Activated T-cell treated with anti-CD3 and anti-CD28 coated beads, Interleukin-2, amount 50 U/mL, for 48 hours (primary cell): ENCODE measurements at regions not wholly inside any gene's neighbourhood (a gene's known extent, or its start where the extent isn't known, plus 50 kb on each side); places are given as distances from the start of the nearest gene placed in this dataset.
A peak's percentile ranks its signal among the peaks of the same experiment; 100 is the strongest.

Experiments
- DNase-seq, 2 experiments: peaks; one replicate each; pipeline ENCODE4 v3.0.0-alpha.2; 2020

DNA sequence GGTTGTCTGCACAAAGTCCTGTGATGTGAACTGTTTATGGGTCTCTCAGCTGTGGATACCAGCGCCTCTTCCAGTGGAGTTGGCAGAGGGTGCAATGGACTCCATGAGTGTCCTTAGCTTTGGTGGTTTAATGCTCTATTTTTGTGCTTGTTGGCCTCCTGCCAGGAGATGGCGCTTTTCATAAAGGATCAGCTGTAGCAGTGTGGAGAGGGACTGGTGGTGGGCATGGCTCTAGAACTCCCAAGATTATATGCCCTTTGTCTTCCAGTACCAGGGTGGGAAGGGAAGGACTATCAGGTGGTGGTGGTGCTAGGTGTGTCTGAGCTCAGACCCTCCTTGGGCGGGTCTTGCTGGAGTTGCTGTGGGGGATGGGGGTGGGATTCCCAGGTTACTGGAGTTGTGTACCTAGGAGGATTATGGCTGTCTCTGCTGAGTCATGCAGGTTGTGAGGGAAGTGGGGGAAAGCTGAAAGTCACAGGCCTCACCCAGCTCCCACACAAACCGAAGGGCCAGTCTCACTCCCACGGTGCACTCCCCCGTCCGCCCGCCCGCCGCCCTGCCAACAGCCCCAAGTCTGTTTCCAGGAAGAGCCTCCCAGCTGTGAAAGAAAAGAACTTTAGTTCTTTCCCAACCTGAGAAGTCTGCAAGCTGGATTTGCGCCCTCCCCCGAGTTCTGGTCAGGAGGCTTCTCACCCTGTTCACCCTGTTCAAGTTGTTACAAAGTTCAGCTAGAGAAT is 108.1 kb downstream of the MARCO start:
- DNase-seq: peak in 1 of 2 experiments; percentile 23
